GM12874 (cell line): ENCODE measurements at regions not wholly inside any gene's neighbourhood (a gene's known extent, or its start where the extent isn't known, plus 50 kb on each side); places are given as distances from the start of the nearest gene placed in this dataset.

Experiments used
- CTCF ChIP-seq: IDR thresholded peaks from 2 replicates; pipeline ENCODE4 v1.5.1; 2011; ENCODE audit warnings: low read depth, mild to moderate bottlenecking, control low read depth, low read length, moderate library complexity; ENCODE audit not compliant: insufficient read depth

DNA sequence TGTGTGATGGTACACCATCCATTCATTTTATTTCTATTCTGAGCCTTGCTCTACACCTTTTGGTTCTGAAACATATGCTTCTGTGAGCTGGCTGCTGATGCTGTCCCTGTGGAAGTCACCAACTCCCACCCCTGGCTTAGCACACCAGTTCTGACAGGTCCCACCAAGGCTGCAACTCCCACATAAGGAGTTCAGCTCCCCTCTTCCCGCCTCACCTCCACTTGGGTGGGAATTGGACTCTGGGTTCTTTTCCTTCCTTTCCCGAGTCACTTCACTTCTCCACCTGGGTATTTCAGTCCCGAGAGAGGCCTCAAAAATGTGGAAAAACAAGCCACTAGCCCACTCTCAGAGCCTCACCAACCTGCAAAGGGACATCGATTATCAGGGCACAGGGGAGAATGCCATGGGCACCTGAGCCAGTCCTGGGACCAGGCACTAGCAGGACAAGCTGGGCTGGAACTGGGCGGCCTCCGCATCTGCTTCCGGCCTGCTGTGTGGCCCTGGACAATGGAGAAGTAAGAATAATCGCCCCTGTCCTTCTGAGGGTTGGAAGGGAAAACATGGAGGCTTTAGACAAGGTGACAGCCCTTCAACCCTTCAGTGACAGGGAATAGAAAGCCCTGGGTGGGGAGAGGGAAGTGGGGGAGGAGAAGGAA, 80.1 kb downstream of the IGLL1 start:
- TF ChIP-seq CTCF = no peak

DNA sequence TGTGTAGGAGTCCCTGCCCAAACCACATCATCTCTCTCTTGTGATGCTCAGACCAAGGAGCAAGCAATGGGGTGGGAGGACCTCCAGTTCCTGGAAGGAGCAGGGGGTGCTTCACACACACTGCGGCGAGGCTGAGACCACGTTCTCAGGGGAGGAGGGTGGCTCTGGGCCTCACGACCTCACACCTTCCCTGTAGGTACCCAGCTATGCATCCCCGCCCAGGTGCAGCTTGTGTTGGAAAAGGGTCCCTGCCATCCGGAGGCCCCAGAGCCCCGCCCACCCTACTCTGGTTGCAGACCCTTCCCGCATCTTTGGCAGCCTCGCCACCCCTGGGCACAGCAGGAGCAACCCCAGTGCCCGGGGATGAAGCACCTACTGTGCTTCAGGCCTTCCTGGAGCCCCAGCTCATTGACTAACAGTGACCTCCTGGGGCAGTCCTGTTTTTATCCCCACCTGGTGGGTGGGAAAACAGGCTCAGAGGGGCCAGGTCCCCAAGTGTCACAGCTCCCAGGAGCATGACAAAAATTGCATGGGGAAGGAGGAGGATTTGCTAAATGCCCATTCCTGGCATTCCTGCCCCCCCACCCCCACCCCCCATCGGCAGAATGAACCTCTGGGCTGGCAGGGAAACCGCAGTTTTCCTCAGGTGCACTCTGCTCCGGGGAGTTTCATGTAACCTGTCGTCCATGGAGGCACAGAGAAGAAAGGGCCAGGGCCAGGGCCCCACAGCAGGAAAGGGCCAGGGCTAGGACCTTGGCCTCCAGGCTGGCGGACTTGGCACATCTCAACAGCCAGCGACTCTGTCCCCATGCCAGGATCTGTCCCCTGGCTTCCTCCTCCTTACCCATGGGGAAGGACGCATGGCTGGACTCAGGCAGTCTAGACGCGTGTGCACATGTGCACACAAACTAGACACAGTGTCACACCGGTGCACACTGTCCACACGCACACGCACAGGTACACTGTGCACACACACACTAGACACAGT, 81.0 kb downstream of the IGLL1 start:
- no peak for TF ChIP-seq CTCF

DNA sequence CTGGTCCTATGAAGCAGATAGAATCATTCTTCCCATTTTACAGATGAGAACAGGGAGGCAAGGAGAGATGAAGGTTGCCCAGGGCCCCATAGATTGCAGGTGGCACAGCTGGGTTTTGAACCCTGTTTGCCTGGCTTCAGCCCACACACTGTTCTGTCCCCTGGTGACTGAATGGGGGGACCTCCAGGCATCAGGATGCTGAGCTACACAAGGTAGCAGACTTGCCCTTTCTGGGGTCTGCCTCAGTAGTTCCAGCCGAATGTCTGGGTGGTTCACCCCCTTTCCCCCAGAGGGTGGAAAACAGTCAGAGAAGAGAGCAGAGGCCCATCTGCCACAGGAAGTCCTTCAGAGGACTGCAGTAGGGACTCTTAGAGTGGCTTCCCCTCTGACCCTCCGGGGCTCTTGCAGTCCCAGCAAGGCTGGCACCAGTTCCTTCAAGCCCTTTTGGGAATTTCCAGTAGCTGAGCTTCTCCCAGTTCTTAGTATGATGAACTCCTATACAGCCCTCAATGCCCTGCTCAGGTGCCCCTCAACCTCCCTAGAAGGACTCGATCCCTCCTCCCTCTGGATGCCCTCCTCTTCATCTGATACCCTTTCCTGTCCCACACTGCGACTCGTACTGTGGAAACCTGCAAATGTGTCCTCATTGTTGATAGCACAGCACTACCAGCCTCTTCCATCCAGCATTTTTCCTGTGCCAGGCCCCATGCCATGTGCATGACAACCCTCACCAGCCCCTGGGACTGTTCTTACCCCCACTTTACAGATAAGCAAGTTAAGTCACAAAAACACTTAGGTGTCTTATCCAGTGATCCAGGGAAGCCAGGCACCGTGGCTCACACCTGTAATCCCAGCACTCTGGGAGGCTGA, 82.8 kb downstream of the IGLL1 start:
- no peak for TF ChIP-seq CTCF

GRCh38 chr22:23496445-23496833, 83.7 kb downstream of the IGLL1 start:
- no peak for TF ChIP-seq CTCF

DNA sequence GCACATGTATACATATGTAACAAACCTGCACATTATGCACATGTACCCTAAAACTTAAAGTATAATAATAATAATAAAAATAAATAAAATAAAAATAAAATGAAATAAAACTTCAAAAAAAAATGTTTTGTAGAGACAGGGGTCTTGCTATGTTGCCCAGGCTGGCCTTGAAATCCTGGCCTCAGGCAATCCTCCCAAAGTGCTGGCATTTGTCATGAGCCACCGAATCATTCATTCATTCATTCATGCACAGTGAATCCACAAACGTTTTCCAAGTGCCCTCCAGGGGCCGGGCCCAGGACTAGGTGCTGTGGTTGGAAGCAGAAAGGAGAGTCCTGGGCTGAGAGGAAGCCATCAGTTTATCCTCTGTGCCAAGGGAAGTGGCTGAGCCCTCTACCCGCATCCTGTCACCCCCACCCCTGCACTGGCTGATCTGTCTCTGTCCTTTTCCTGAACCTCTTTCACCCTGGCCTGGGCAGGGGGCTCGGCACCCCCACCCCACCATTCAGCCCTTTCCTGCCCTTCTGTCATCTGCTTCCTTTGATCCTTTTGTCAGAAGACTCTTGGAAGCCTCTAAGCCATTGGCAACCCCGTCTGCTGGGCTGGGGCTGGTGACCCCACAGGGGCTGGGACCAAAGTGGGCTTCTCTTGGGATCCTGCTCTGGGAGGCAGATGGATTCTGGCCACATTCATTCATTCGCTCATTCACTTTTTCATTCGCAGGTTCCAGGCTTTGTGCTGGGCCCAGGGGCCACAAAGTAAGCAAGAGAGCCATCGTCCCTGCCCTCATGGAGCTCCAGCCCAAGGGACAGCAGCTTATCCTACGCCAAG, 84.3 kb downstream of the IGLL1 start:
- TF ChIP-seq CTCF = no peak

DNA sequence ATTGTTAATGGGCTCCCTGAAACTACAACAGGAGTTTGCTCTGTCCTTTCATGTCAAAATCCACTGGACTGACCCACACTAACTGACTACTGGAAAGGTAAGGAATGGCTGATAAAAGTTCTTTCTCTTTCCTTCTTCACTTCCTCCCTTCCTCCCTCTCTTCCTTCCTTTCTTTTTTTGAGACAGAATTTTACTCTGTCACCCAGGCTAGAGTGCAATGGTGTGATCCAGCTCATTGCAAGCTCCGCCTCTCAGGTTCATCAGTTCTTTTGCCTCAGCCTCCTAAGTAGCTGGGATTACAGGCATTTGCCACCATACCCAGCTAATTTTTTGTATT, 85.2 kb downstream of the IGLL1 start:
- TF ChIP-seq CTCF = no peak
